ENCODE measurements at regions not wholly inside any gene's neighbourhood (a gene's known extent, or its start where the extent isn't known, plus 50 kb on each side); places are given as distances from the start of the nearest gene placed in this dataset.

GRCh38 chr12:58368001-58368400, 426.6 kb downstream of the ATP23 start:
- TF ChIP-seq RAD21 (IDR thresholded peaks at IDR 0.05; ENCODE audit: low read depth) (no peak), YY1 (IDR thresholded peaks at IDR 0.05; ENCODE audit: low read depth) (no peak), CREB1 (IDR thresholded peaks at IDR 0.05; ENCODE audit: low read depth) (no peak), FOXM1 (IDR thresholded peaks at IDR 0.05; ENCODE audit: borderline replicate concordance, low read depth) (no peak), TEAD4 (IDR thresholded peaks at IDR 0.05) (no peak), REST (IDR thresholded peaks at IDR 0.05; ENCODE audit: low read depth) (no peak), EGR1 (IDR thresholded peaks at IDR 0.05) (no peak), TCF12 (IDR thresholded peaks at IDR 0.05; ENCODE audit: low read depth) (no peak), USF1 (IDR thresholded peaks at IDR 0.05) (no peak), MAX (IDR thresholded peaks at IDR 0.05) (no peak), EP300 (IDR thresholded peaks at IDR 0.05; ENCODE audit: borderline replicate concordance) (no peak), NFIC (IDR thresholded peaks at IDR 0.05) (no peak), ZBTB7A (IDR thresholded peaks at IDR 0.05; ENCODE audit: low read depth) (no peak), CEBPB (IDR thresholded peaks at IDR 0.05) (no peak), TAF1 (IDR thresholded peaks at IDR 0.05; ENCODE audit: low read depth) (no peak)

GRCh38 chr12:58369576-58369975, 428.2 kb downstream of the ATP23 start:
- TF ChIP-seq REST (IDR thresholded peaks at IDR 0.05; ENCODE audit: low read depth) (no peak), NFIC (IDR thresholded peaks at IDR 0.05) (no peak), YY1 (IDR thresholded peaks at IDR 0.05; ENCODE audit: low read depth) (no peak)

- TF ChIP-seq ZBTB7A (IDR thresholded peaks at IDR 0.05; ENCODE audit: low read depth) (no peak), USF1 (IDR thresholded peaks at IDR 0.05) (no peak), NFIC (IDR thresholded peaks at IDR 0.05) (no peak), REST (IDR thresholded peaks at IDR 0.05; ENCODE audit: low read depth) (no peak), FOXM1 (IDR thresholded peaks at IDR 0.05; ENCODE audit: borderline replicate concordance, low read depth) (no peak)
These were observed 430.9 kb downstream of the ATP23 start for GRCh38 chr12:58372298-58372697.

- TF ChIP-seq TAF1 (IDR thresholded peaks at IDR 0.05; ENCODE audit: low read depth) = no peak
- no peak for TF ChIP-seq YY1 (IDR thresholded peaks at IDR 0.05; ENCODE audit: low read depth)
- TF ChIP-seq MAX (IDR thresholded peaks at IDR 0.05) = no peak
- TF ChIP-seq CREB1 (IDR thresholded peaks at IDR 0.05; ENCODE audit: low read depth) = no peak
These were observed 436.7 kb downstream of the ATP23 start for GRCh38 chr12:58378028-58378427.

- TF ChIP-seq YY1 (IDR thresholded peaks at IDR 0.05; ENCODE audit: low read depth) = no peak
- TF ChIP-seq TCF12 (IDR thresholded peaks at IDR 0.05; ENCODE audit: low read depth) = no peak
These were observed 440.2 kb downstream of the ATP23 start for GRCh38 chr12:58381546-58381945.

- no peak for TF ChIP-seq TCF12 (IDR thresholded peaks at IDR 0.05; ENCODE audit: low read depth)
- no peak for TF ChIP-seq TEAD4 (IDR thresholded peaks at IDR 0.05)
- no peak for TF ChIP-seq ZBTB7A (IDR thresholded peaks at IDR 0.05; ENCODE audit: low read depth)
- TF ChIP-seq EP300 (IDR thresholded peaks at IDR 0.05; ENCODE audit: borderline replicate concordance) = no peak
- no peak for TF ChIP-seq FOXM1 (IDR thresholded peaks at IDR 0.05; ENCODE audit: borderline replicate concordance, low read depth)
- no peak for TF ChIP-seq CREB1 (IDR thresholded peaks at IDR 0.05; ENCODE audit: low read depth)
- TF ChIP-seq MAX (IDR thresholded peaks at IDR 0.05) = no peak
- TF ChIP-seq CEBPB (IDR thresholded peaks at IDR 0.05) = no peak
- no peak for TF ChIP-seq USF1 (IDR thresholded peaks at IDR 0.05)
- TF ChIP-seq EGR1 (IDR thresholded peaks at IDR 0.05) = no peak
- no peak for TF ChIP-seq TAF1 (IDR thresholded peaks at IDR 0.05; ENCODE audit: low read depth)
- TF ChIP-seq YY1 (IDR thresholded peaks at IDR 0.05; ENCODE audit: low read depth) = no peak
- no peak for TF ChIP-seq RAD21 (IDR thresholded peaks at IDR 0.05; ENCODE audit: low read depth)
- TF ChIP-seq REST (IDR thresholded peaks at IDR 0.05; ENCODE audit: low read depth) = no peak
- TF ChIP-seq NFIC (IDR thresholded peaks at IDR 0.05) = no peak
These were observed 442.8 kb downstream of the ATP23 start for GRCh38 chr12:58384196-58384595.

All from Ishikawa (cell line).